HCT116 (cell line): ENCODE measurements at regions not wholly inside any gene's neighbourhood (a gene's known extent, or its start where the extent isn't known, plus 50 kb on each side); places are given as distances from the start of the nearest gene placed in this dataset.

ENCODE experiments used
- EZH2phosphoT487 ChIP-seq: fragments of 200-600 bp; IDR thresholded peaks from 2 replicates; pipeline ENCODE4 v1.6.1; 2018; ENCODE audit warnings: antibody characterized with exemption, borderline replicate concordance
- JUND ChIP-seq: IDR thresholded peaks from 2 replicates; pipeline ENCODE4 v1.6.1; 2012
- POLR2AphosphoS5 ChIP-seq: IDR thresholded peaks from 2 replicates; pipeline ENCODE4 v1.6.1; 2011; ENCODE audit warnings: mild to moderate bottlenecking, low read depth, low read length, moderate library complexity
- RAD21 ChIP-seq: IDR thresholded peaks from 2 replicates; pipeline ENCODE4 v1.6.1; 2012; ENCODE audit warnings: low read depth, mild to moderate bottlenecking
- TF ChIP-seq, protein P1 (sequence below): IDR thresholded peaks from 2 replicates; pipeline ENCODE4 v1.6.1; 2012; ENCODE audit warnings: low read depth

DNA sequence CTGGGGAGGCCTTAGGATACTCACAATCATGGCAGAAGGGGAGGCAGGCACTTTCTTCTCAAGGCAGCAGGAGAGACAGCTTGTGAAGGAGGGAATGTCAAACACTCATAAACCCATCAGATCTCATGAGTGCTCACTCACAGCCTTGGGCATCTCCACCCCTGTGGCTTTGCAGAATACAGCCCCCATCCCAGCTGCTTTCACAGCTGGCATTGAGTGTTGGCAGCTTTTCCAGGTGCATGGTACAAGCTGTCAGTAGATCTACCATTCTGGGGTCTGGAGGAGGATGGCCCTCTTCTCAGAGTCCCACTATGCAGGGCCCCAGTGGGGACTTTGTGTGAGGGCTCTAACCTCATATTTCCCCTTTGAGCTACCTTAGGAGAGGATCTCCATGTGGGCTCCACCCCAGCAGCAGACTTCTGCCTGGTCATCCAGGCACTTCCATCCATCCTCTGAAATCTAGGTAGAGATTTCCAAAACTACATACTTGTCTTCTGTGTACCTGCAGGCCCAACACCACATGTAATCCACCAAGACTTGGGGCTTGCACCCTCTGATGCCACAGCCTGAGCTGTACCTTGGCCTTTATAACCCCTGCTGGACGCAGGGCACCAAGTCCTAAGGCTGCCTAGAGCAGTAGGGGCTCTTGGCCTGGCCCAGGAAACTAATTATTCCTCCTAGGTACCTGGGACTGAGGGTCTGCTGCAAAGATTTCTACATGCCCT lies 404.2 kb upstream of the EPHA6 start:
- TF ChIP-seq EZH2phosphoT487: no peak
- no peak for TF ChIP-seq POLR2AphosphoS5
- no peak for TF ChIP-seq RAD21
- TF ChIP-seq, protein P1, sequence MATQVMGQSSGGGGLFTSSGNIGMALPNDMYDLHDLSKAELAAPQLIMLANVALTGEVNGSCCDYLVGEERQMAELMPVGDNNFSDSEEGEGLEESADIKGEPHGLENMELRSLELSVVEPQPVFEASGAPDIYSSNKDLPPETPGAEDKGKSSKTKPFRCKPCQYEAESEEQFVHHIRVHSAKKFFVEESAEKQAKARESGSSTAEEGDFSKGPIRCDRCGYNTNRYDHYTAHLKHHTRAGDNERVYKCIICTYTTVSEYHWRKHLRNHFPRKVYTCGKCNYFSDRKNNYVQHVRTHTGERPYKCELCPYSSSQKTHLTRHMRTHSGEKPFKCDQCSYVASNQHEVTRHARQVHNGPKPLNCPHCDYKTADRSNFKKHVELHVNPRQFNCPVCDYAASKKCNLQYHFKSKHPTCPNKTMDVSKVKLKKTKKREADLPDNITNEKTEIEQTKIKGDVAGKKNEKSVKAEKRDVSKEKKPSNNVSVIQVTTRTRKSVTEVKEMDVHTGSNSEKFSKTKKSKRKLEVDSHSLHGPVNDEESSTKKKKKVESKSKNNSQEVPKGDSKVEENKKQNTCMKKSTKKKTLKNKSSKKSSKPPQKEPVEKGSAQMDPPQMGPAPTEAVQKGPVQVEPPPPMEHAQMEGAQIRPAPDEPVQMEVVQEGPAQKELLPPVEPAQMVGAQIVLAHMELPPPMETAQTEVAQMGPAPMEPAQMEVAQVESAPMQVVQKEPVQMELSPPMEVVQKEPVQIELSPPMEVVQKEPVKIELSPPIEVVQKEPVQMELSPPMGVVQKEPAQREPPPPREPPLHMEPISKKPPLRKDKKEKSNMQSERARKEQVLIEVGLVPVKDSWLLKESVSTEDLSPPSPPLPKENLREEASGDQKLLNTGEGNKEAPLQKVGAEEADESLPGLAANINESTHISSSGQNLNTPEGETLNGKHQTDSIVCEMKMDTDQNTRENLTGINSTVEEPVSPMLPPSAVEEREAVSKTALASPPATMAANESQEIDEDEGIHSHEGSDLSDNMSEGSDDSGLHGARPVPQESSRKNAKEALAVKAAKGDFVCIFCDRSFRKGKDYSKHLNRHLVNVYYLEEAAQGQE: no peak
- no peak for TF ChIP-seq JUND
